ENCODE measurements at regions not wholly inside any gene's neighbourhood (a gene's known extent, or its start where the extent isn't known, plus 50 kb on each side); places are given as distances from the start of the nearest gene placed in this dataset.

- H3K4me3 Mint-ChIP-seq (ENCODE audit: unreplicated experiment) = no peak overlapping the region
- no peak overlapping the region for H3K27ac Mint-ChIP-seq (ENCODE audit: unreplicated experiment)
- H3K4me1 Mint-ChIP-seq (ENCODE audit: unreplicated experiment) = no peaks in the 10 kb centered on the region
Measured at GRCh38 chr21:15151385-15152103, 86.7 kb upstream of the NRIP1 start.

GRCh38 chr21:15152591-15152990 lies 87.8 kb upstream of the NRIP1 start:
- Mint-ChIP-seq H3K4me1 (ENCODE audit: unreplicated experiment) (no peaks in the 10 kb centered on the region), H3K27me3 (ENCODE audit: unreplicated experiment) (no peaks in the 10 kb centered on the region), H3K27ac (ENCODE audit: unreplicated experiment) (no peak overlapping the region), H3K4me3 (ENCODE audit: unreplicated experiment) (no peak overlapping the region), H3K9me3 (ENCODE audit: unreplicated experiment) (peaks cover 8% of the 10 kb centered on the region), H3K36me3 (ENCODE audit: low read depth, unreplicated experiment) (peaks cover 7% of the 10 kb centered on the region)
- no peak for TF ChIP-seq CTCF (IDR thresholded peaks at IDR 0.05; ENCODE audit: unreplicated experiment)
- DNase-seq (ENCODE audit: low spot score) = no peak

More at GRCh38 chr21:15151385-15152103, 86.7 kb upstream of the NRIP1 start:
- Mint-ChIP-seq H3K36me3 (ENCODE audit: low read depth, unreplicated experiment) (no peaks in the 10 kb centered on the region), H3K27me3 (ENCODE audit: unreplicated experiment) (no peaks in the 10 kb centered on the region), H3K9me3 (ENCODE audit: unreplicated experiment) (no peaks in the 10 kb centered on the region)
- TF ChIP-seq CTCF (IDR thresholded peaks at IDR 0.05; ENCODE audit: unreplicated experiment) = no peak
- no peak for DNase-seq (ENCODE audit: low spot score)

GRCh38 chr21:15159382-15160020 lies 94.7 kb upstream of the NRIP1 start:
- DNase-seq (ENCODE audit: low spot score) = no peak
- H3K36me3 Mint-ChIP-seq (ENCODE audit: low read depth, unreplicated experiment) = peaks cover 7% of the 10 kb centered on the region
- H3K27me3 Mint-ChIP-seq (ENCODE audit: unreplicated experiment) = no peaks in the 10 kb centered on the region
- H3K9me3 Mint-ChIP-seq (ENCODE audit: unreplicated experiment) = peaks cover 9% of the 10 kb centered on the region
- no peak overlapping the region for H3K4me3 Mint-ChIP-seq (ENCODE audit: unreplicated experiment)
- no peaks in the 10 kb centered on the region for H3K4me1 Mint-ChIP-seq (ENCODE audit: unreplicated experiment)
- no peak overlapping the region for H3K27ac Mint-ChIP-seq (ENCODE audit: unreplicated experiment)
- TF ChIP-seq CTCF (IDR thresholded peaks at IDR 0.05; ENCODE audit: unreplicated experiment) = no peak

- no peak for TF ChIP-seq CTCF (IDR thresholded peaks at IDR 0.05; ENCODE audit: unreplicated experiment)
- no peak overlapping the region for H3K4me3 Mint-ChIP-seq (ENCODE audit: unreplicated experiment)
- peaks cover 7% of the 10 kb centered on the region for H3K36me3 Mint-ChIP-seq (ENCODE audit: low read depth, unreplicated experiment)
- DNase-seq (ENCODE audit: low spot score) = no peak
- no peaks in the 10 kb centered on the region for H3K27me3 Mint-ChIP-seq (ENCODE audit: unreplicated experiment)
- H3K9me3 Mint-ChIP-seq (ENCODE audit: unreplicated experiment) = peaks cover 9% of the 10 kb centered on the region
- no peaks in the 10 kb centered on the region for H3K4me1 Mint-ChIP-seq (ENCODE audit: unreplicated experiment)
- H3K27ac Mint-ChIP-seq (ENCODE audit: unreplicated experiment) = no peak overlapping the region
Measured at GRCh38 chr21:15160136-15160535, 95.3 kb upstream of the NRIP1 start.

GRCh38 chr21:15162921-15163320 lies 98.1 kb upstream of the NRIP1 start:
- Mint-ChIP-seq H3K4me1 (ENCODE audit: unreplicated experiment) (no peaks in the 10 kb centered on the region), H3K9me3 (ENCODE audit: unreplicated experiment) (no peaks in the 10 kb centered on the region), H3K27ac (ENCODE audit: unreplicated experiment) (no peak overlapping the region), H3K4me3 (ENCODE audit: unreplicated experiment) (no peak overlapping the region), H3K36me3 (ENCODE audit: low read depth, unreplicated experiment) (no peaks in the 10 kb centered on the region), H3K27me3 (ENCODE audit: unreplicated experiment) (no peaks in the 10 kb centered on the region)
- TF ChIP-seq CTCF (IDR thresholded peaks at IDR 0.05; ENCODE audit: unreplicated experiment) = no peak
- no peak for DNase-seq (ENCODE audit: low spot score)

All from endothelial cell (in vitro differentiated cells).